ENCODE measurements at regions not wholly inside any gene's neighbourhood (a gene's known extent, or its start where the extent isn't known, plus 50 kb on each side); places are given as distances from the start of the nearest gene placed in this dataset.

DNA sequence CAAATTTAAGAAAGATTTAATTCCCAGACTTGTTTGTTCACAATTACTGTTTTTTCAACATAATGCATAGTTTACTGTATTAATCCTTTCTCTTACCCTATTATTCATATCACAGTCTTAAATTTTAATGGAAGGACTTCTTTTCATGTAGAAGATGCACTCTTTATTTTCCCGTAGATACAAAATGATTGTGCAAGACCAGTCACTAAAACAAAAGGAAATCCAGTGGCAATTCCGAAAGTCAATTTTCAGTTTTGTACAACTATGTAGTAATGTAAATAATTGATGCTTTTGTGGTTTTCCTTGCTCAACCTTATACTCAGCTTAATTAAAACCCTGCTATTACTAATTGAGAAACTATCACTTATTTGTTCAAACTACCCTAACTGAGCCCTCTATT, 361.5 kb upstream of the PTCHD4 start:
- no peak overlapping the region for H3K4me3 ChIP-seq (ENCODE audit: low read length)
- H3K9me3 Mint-ChIP-seq, result peaks cover 0 to 25% (median 6%) of the 10 kb centered on the region in 5 donors
- no peaks in the 10 kb centered on the region for H3K9me3 ChIP-seq (ENCODE audit: low read length)
- H3K27ac ChIP-seq (ENCODE audit: low read depth, low read length), result no peak overlapping the region
- no peak overlapping the region for H3K27ac Mint-ChIP-seq
- ChIA-PET POLR2A (no interaction called here), CTCF (no interaction called here)
- H3K36me3 Mint-ChIP-seq, result peaks cover 0 to 2% (median 0%) of the 10 kb centered on the region in 3 donors
- H3K4me3 Mint-ChIP-seq, result no peak overlapping the region
- DNase-seq, result no peak
- no peaks in the 10 kb centered on the region for H3K27me3 Mint-ChIP-seq
- H3K36me3 ChIP-seq (ENCODE audit: insufficient read depth, low read length), result no peaks in the 10 kb centered on the region
- H3K4me1 ChIP-seq (ENCODE audit: insufficient read depth, low read length), result no peaks in the 10 kb centered on the region
- no peaks in the 10 kb centered on the region for H3K4me1 Mint-ChIP-seq
- H3K27me3 ChIP-seq (ENCODE audit: insufficient read depth, low read length, poor library complexity, severe bottlenecking), result no peaks in the 10 kb centered on the region

GRCh38 chr6:48472091-48472490, 361.1 kb upstream of the PTCHD4 start:
- no peak overlapping the region for H3K27ac Mint-ChIP-seq
- no peaks in the 10 kb centered on the region for H3K36me3 ChIP-seq (ENCODE audit: insufficient read depth, low read length)
- H3K9me3 Mint-ChIP-seq, result peaks cover 0 to 26% (median 6%) of the 10 kb centered on the region in 5 donors
- DNase-seq, result no peak
- no peaks in the 10 kb centered on the region for H3K4me1 ChIP-seq (ENCODE audit: insufficient read depth, low read length)
- H3K27ac ChIP-seq (ENCODE audit: low read depth, low read length), result no peak overlapping the region
- no peak overlapping the region for H3K4me3 ChIP-seq (ENCODE audit: low read length)
- H3K9me3 ChIP-seq (ENCODE audit: low read length), result no peaks in the 10 kb centered on the region
- H3K36me3 Mint-ChIP-seq, result peaks cover 0 to 2% (median 0%) of the 10 kb centered on the region in 3 donors
- CTCF ChIA-PET, result no interaction called here
- POLR2A ChIA-PET, result no interaction called here
- no peaks in the 10 kb centered on the region for H3K27me3 ChIP-seq (ENCODE audit: insufficient read depth, low read length, poor library complexity, severe bottlenecking)
- no peak overlapping the region for H3K4me3 Mint-ChIP-seq
- H3K4me1 Mint-ChIP-seq, result no peaks in the 10 kb centered on the region
- no peaks in the 10 kb centered on the region for H3K27me3 Mint-ChIP-seq

DNA sequence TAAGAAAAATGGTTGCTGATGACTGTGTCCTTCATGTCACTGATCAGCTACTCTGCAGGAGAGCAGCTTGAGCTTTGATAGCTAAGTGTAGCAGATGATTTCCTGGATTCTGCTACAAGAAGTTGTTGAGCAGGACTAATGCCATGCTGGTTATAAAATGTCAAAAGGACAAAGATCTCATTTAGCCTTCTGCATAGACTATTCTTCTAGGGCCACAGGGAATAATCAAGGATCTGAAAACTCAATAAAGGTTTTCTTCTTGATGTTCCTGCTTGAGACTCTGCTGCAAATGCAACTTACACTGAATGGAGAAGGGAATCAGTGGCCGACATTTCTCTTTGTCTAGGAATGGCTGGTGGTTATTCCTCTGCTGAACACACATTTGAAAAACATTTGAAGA, 360.3 kb upstream of the PTCHD4 start:
- H3K36me3 ChIP-seq (ENCODE audit: insufficient read depth, low read length), result no peaks in the 10 kb centered on the region
- CTCF ChIA-PET, result no interaction called here
- H3K27ac ChIP-seq (ENCODE audit: low read depth, low read length), result no peak overlapping the region
- Mint-ChIP-seq H3K4me3 (no peak overlapping the region), H3K27ac (no peak overlapping the region), H3K27me3 (no peaks in the 10 kb centered on the region), H3K36me3 (no peaks in the 10 kb centered on the region), H3K4me1 (no peaks in the 10 kb centered on the region), H3K9me3 (peaks cover 0 to 24% (median 6%) of the 10 kb centered on the region in 5 donors)
- no peak for DNase-seq
- H3K4me1 ChIP-seq (ENCODE audit: insufficient read depth, low read length), result no peaks in the 10 kb centered on the region
- POLR2A ChIA-PET, result no interaction called here
- no peak overlapping the region for H3K4me3 ChIP-seq (ENCODE audit: low read length)
- no peaks in the 10 kb centered on the region for H3K9me3 ChIP-seq (ENCODE audit: low read length)
- H3K27me3 ChIP-seq (ENCODE audit: insufficient read depth, low read length, poor library complexity, severe bottlenecking), result no peaks in the 10 kb centered on the region

DNA sequence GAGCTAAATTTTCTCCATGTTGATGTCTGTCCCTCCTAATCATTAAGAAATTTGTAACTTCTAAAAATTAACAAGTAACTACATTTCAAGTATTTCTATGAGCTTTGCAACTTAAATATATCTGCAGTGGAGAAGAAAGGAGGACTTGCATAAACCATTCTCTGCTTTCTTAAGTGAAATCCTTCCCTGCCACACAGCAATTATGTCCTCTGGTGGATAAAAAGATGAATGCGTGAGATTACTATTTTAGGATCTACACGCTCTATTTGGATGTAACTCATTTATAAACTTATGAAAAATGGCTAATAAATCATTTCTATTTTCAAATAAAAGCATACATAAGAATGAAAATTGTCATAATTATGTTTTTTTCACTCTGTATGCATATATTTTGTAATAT, 338.0 kb upstream of the PTCHD4 start:
- H3K4me3 Mint-ChIP-seq, result no peak overlapping the region
- peaks cover 0 to 41% (median 10%) of the 10 kb centered on the region in 5 donors for H3K9me3 Mint-ChIP-seq
- H3K36me3 ChIP-seq (ENCODE audit: insufficient read depth, low read length), result no peaks in the 10 kb centered on the region
- no peaks in the 10 kb centered on the region for H3K4me1 Mint-ChIP-seq
- CTCF ChIA-PET, result no interaction called here
- DNase-seq, result no peak
- no peak overlapping the region for H3K27ac Mint-ChIP-seq
- H3K4me3 ChIP-seq (ENCODE audit: low read length), result no peak overlapping the region
- no peaks in the 10 kb centered on the region for H3K27me3 Mint-ChIP-seq
- POLR2A ChIA-PET, result no interaction called here
- no peaks in the 10 kb centered on the region for H3K4me1 ChIP-seq (ENCODE audit: insufficient read depth, low read length)
- H3K9me3 ChIP-seq (ENCODE audit: low read length), result no peaks in the 10 kb centered on the region
- H3K36me3 Mint-ChIP-seq, result no peaks in the 10 kb centered on the region
- H3K27me3 ChIP-seq (ENCODE audit: insufficient read depth, low read length, poor library complexity, severe bottlenecking), result no peaks in the 10 kb centered on the region
- H3K27ac ChIP-seq (ENCODE audit: low read depth, low read length), result no peak overlapping the region

DNA sequence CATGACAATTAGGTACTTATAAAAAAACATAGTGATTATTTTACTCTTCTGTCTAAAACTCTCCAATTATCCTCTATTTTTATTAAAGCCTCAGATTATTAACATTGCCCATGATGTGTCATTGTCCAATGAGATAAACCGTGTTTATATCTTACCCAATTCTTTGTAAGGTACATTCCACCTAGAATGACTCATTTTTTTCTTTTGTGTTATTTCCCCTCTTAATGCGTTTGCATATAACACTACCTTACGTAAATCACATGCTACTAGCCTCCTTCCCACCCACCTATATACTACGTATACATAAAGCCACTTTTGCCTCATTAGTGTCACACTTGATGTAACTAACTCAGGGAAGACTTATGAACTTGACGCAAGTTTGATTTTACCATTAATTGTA, 336.3 kb upstream of the PTCHD4 start:
- DNase-seq, result no peak
- Mint-ChIP-seq H3K36me3 (no peaks in the 10 kb centered on the region), H3K9me3 (peaks cover 0 to 38% (median 13%) of the 10 kb centered on the region in 5 donors), H3K27me3 (no peaks in the 10 kb centered on the region), H3K4me1 (no peaks in the 10 kb centered on the region), H3K4me3 (no peak overlapping the region), H3K27ac (no peak overlapping the region)
- ChIA-PET CTCF (no interaction called here), POLR2A (no interaction called here)
- Histone ChIP-seq H3K27me3 (ENCODE audit: insufficient read depth, low read length, poor library complexity, severe bottlenecking) (no peaks in the 10 kb centered on the region), H3K27ac (ENCODE audit: low read depth, low read length) (no peak overlapping the region), H3K4me1 (ENCODE audit: insufficient read depth, low read length) (no peaks in the 10 kb centered on the region), H3K4me3 (ENCODE audit: low read length) (no peak overlapping the region), H3K36me3 (ENCODE audit: insufficient read depth, low read length) (no peaks in the 10 kb centered on the region), H3K9me3 (ENCODE audit: low read length) (no peaks in the 10 kb centered on the region)

- no peak for DNase-seq
- H3K27ac Mint-ChIP-seq, result no peak overlapping the region
- Histone ChIP-seq H3K36me3 (ENCODE audit: insufficient read depth, low read length) (no peaks in the 10 kb centered on the region), H3K4me3 (ENCODE audit: low read length) (no peak overlapping the region), H3K27ac (ENCODE audit: low read depth, low read length) (no peak overlapping the region), H3K27me3 (ENCODE audit: insufficient read depth, low read length, poor library complexity, severe bottlenecking) (no peaks in the 10 kb centered on the region), H3K4me1 (ENCODE audit: insufficient read depth, low read length) (no peaks in the 10 kb centered on the region), H3K9me3 (ENCODE audit: low read length) (no peaks in the 10 kb centered on the region)
- peaks cover 0 to 29% (median 3%) of the 10 kb centered on the region in 5 donors for H3K9me3 Mint-ChIP-seq
- H3K4me3 Mint-ChIP-seq, result no peak overlapping the region
- no peaks in the 10 kb centered on the region for H3K36me3 Mint-ChIP-seq
- ChIA-PET POLR2A (no interaction called here), CTCF (no interaction called here)
- H3K27me3 Mint-ChIP-seq, result no peaks in the 10 kb centered on the region
- no peaks in the 10 kb centered on the region for H3K4me1 Mint-ChIP-seq
These were observed 318.6 kb upstream of the PTCHD4 start for GRCh38 chr6:48429610-48430009.

DNA sequence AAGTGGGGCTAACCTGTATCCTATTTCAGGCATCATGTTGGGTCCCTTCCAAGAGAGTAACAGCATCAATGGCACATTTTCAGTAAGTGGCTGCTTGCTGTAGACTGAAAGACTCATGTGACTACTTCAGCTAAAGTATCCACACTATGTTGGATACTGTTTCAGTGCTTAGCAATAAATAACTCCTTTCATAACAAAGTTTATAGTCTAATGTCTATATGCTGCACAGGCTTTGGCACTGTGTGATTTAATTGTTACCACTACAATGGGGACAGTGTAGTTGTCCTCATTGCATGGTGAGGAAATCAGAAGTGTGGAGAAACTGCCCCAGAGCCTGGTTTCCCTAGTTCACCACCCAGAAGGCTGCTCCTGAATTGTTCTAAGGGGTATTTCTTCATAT, 318.0 kb upstream of the PTCHD4 start:
- Histone ChIP-seq H3K4me1 (ENCODE audit: insufficient read depth, low read length) (no peaks in the 10 kb centered on the region), H3K36me3 (ENCODE audit: insufficient read depth, low read length) (no peaks in the 10 kb centered on the region), H3K9me3 (ENCODE audit: low read length) (no peaks in the 10 kb centered on the region), H3K27me3 (ENCODE audit: insufficient read depth, low read length, poor library complexity, severe bottlenecking) (no peaks in the 10 kb centered on the region), H3K27ac (ENCODE audit: low read depth, low read length) (no peak overlapping the region), H3K4me3 (ENCODE audit: low read length) (no peak overlapping the region)
- Mint-ChIP-seq H3K27me3 (no peaks in the 10 kb centered on the region), H3K4me1 (no peaks in the 10 kb centered on the region), H3K27ac (no peak overlapping the region), H3K4me3 (no peak overlapping the region), H3K9me3 (peaks cover 0 to 29% (median 3%) of the 10 kb centered on the region in 5 donors), H3K36me3 (no peaks in the 10 kb centered on the region)
- ChIA-PET POLR2A (no interaction called here), CTCF (no interaction called here)
- DNase-seq, result no peak

DNA sequence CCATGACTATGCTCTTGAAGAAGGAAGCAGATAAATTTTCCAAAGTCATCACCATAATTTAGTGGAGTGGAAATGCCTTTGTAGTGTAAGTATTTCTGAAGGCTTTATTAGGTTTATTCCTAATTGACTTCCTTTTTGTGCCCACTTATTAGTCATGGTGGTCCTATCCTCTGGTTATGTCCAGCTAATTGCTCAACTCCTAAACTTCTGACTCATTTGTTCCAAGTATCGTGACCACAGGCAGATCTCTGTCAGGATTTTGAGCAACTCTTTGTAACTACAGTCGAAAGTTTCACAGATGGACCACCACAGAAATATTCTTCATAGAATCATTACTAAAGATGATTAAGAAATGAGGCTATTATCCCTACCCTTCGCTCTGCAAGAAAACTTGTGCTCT, 315.6 kb upstream of the PTCHD4 start:
- H3K36me3 Mint-ChIP-seq, result no peaks in the 10 kb centered on the region
- no peak overlapping the region for H3K4me3 ChIP-seq (ENCODE audit: low read length)
- no peaks in the 10 kb centered on the region for H3K27me3 Mint-ChIP-seq
- no peaks in the 10 kb centered on the region for H3K4me1 Mint-ChIP-seq
- ChIA-PET CTCF (no interaction called here), POLR2A (no interaction called here)
- H3K4me1 ChIP-seq (ENCODE audit: insufficient read depth, low read length), result no peaks in the 10 kb centered on the region
- no peak for DNase-seq
- peaks cover 0 to 25% (median 5%) of the 10 kb centered on the region in 5 donors for H3K9me3 Mint-ChIP-seq
- no peaks in the 10 kb centered on the region for H3K9me3 ChIP-seq (ENCODE audit: low read length)
- H3K27ac ChIP-seq (ENCODE audit: low read depth, low read length), result no peak overlapping the region
- H3K4me3 Mint-ChIP-seq, result no peak overlapping the region
- no peaks in the 10 kb centered on the region for H3K27me3 ChIP-seq (ENCODE audit: insufficient read depth, low read length, poor library complexity, severe bottlenecking)
- no peaks in the 10 kb centered on the region for H3K36me3 ChIP-seq (ENCODE audit: insufficient read depth, low read length)
- H3K27ac Mint-ChIP-seq, result no peak overlapping the region

GRCh38 chr6:48423640-48424365, 312.8 kb upstream of the PTCHD4 start:
- Mint-ChIP-seq H3K27me3 (no peaks in the 10 kb centered on the region), H3K9me3 (peaks cover 0 to 17% (median 3%) of the 10 kb centered on the region in 5 donors), H3K4me1 (no peaks in the 10 kb centered on the region), H3K27ac (no peak overlapping the region), H3K4me3 (no peak overlapping the region), H3K36me3 (no peaks in the 10 kb centered on the region)
- Histone ChIP-seq H3K9me3 (ENCODE audit: low read length) (no peaks in the 10 kb centered on the region), H3K36me3 (ENCODE audit: insufficient read depth, low read length) (no peaks in the 10 kb centered on the region), H3K27me3 (ENCODE audit: insufficient read depth, low read length, poor library complexity, severe bottlenecking) (no peaks in the 10 kb centered on the region), H3K4me1 (ENCODE audit: insufficient read depth, low read length) (no peaks in the 10 kb centered on the region), H3K27ac (ENCODE audit: low read depth, low read length) (no peak overlapping the region), H3K4me3 (ENCODE audit: low read length) (no peak overlapping the region)
- CTCF ChIA-PET, result no interaction called here
- no peak for DNase-seq
- POLR2A ChIA-PET, result no interaction called here

All from CD8-positive, alpha-beta memory T cell (primary cell).